Lower lobe of right lung (tissue), 2 donors: ENCODE measurements at regions not wholly inside any gene's neighbourhood (a gene's known extent, or its start where the extent isn't known, plus 50 kb on each side); places are given as distances from the start of the nearest gene placed in this dataset.

Source experiments
- ATAC-seq, 2 donors: fragments of 200-7000 bp; cut with Tn5 transposase; one replicate each; pipeline ENCODE4 v1.9.1; 2020 to 2022; ENCODE audit warnings: mild to moderate bottlenecking in 2 of 2, moderate library complexity in 2 of 2
- DNase-seq: peaks from one replicate; pipeline ENCODE4 v3.0.0-alpha.2; 2020
- H3K27ac ChIP-seq: fragments of 200-600 bp; one replicate; pipeline ENCODE4 v1.8.0; 2022
- H3K27me3 ChIP-seq: fragments of 200-600 bp; one replicate; pipeline ENCODE4 v1.8.0; 2022; ENCODE audit warnings: low read depth
- H3K36me3 ChIP-seq: fragments of 200-600 bp; one replicate; pipeline ENCODE4 v1.8.0; 2022; ENCODE audit warnings: mild to moderate bottlenecking
- H3K4me1 ChIP-seq: fragments of 200-600 bp; one replicate; pipeline ENCODE4 v1.8.0; 2022
- H3K4me3 ChIP-seq: fragments of 200-600 bp; one replicate; pipeline ENCODE4 v1.8.0; 2022; ENCODE audit warnings: mild to moderate bottlenecking
- H3K9me3 ChIP-seq: fragments of 200-600 bp; one replicate; pipeline ENCODE4 v1.8.0; 2022
- intact Hi-C: fragments of 100-400 bp; cut with DNase I; formaldehyde crosslinking; loops from one replicate; pipeline ENCODE4 v1.11.0; 2022
- TF ChIP-seq, protein P1 (sequence below): fragments of 200-600 bp; IDR thresholded peaks from one replicate; pipeline ENCODE4 v1.8.0; 2022; ENCODE audit warnings: antibody characterized with exemption, mild to moderate bottlenecking
- donor health status: DM: no; HTN: yes; CAD: no; lungs with severe emphysema.

DNA sequence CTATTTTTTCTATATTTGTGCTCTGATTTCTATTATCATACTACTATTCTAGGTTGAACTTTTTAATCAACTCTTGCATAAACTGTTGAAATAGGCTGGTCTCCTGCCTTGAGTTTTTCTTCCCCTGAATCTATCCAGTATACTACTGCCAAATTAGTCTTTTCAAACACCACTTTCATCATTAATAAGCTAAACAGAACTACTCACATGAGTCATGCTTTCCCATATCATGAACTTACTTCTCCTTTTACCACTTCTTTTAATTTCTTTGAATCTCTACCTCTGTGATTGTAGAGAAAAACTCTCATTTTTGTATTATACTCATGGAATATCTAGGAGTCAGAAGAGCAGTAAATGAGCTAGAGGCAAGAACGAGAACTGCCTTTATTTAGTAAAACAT lies 340.3 kb upstream of the PDE3A start:
- DNase-seq (no peak), ATAC-seq (no peak)
- Histone ChIP-seq H3K27ac (no peak overlapping the region), H3K27me3 (no peaks in the 10 kb centered on the region), H3K36me3 (no peaks in the 10 kb centered on the region), H3K9me3 (no peaks in the 10 kb centered on the region), H3K4me3 (no peak overlapping the region), H3K4me1 (peaks cover 6% of the 10 kb centered on the region)
- TF ChIP-seq, protein P1, sequence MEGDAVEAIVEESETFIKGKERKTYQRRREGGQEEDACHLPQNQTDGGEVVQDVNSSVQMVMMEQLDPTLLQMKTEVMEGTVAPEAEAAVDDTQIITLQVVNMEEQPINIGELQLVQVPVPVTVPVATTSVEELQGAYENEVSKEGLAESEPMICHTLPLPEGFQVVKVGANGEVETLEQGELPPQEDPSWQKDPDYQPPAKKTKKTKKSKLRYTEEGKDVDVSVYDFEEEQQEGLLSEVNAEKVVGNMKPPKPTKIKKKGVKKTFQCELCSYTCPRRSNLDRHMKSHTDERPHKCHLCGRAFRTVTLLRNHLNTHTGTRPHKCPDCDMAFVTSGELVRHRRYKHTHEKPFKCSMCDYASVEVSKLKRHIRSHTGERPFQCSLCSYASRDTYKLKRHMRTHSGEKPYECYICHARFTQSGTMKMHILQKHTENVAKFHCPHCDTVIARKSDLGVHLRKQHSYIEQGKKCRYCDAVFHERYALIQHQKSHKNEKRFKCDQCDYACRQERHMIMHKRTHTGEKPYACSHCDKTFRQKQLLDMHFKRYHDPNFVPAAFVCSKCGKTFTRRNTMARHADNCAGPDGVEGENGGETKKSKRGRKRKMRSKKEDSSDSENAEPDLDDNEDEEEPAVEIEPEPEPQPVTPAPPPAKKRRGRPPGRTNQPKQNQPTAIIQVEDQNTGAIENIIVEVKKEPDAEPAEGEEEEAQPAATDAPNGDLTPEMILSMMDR: no peak
- intact Hi-C loops: no loop called here

DNA sequence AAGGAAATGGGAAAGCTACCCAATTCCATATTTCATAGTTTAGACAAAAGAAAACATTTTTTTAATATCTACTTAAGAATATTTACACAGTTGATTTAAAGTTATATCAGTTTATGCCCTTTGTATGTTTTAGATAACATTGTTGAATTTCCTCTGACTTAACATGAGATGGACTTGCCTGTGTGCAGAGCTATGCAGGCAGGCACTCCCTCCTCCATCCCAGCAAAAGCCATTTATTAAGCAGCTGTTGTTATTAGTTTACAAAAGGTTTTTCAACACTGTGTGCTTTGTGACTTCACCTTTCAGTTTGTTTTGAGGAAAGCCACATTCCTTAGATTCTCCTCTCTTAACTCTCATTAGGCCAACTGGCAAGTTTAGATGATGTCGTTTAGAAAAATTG lies 337.5 kb upstream of the PDE3A start:
- Histone ChIP-seq H3K9me3 (no peaks in the 10 kb centered on the region), H3K36me3 (no peaks in the 10 kb centered on the region), H3K27me3 (no peaks in the 10 kb centered on the region), H3K4me1 (peaks cover 6% of the 10 kb centered on the region), H3K27ac (no peak overlapping the region), H3K4me3 (no peak overlapping the region)
- DNase-seq: no peak
- TF ChIP-seq, protein P1: no peak
- ATAC-seq: peak; percentile 51 to 80
- intact Hi-C loops: no loop called here

- H3K4me3 ChIP-seq: no peak overlapping the region
- DNase-seq (no peak), ATAC-seq (no peak)
- no peaks in the 10 kb centered on the region for H3K4me1 ChIP-seq
- H3K9me3 ChIP-seq: no peaks in the 10 kb centered on the region
- H3K27me3 ChIP-seq: no peaks in the 10 kb centered on the region
- TF ChIP-seq, protein P1: no peak
- H3K36me3 ChIP-seq: no peaks in the 10 kb centered on the region
- no peak overlapping the region for H3K27ac ChIP-seq
- intact Hi-C loops: no loop called here
These were observed 328.8 kb upstream of the PDE3A start for GRCh38 chr12:20039562-20039961.

- H3K27ac ChIP-seq: no peak overlapping the region
- H3K4me3 ChIP-seq: no peak overlapping the region
- TF ChIP-seq, protein P1: no peak
- no peaks in the 10 kb centered on the region for H3K27me3 ChIP-seq
- no peak for ATAC-seq
- no peaks in the 10 kb centered on the region for H3K9me3 ChIP-seq
- intact Hi-C loops: no loop called here
- no peaks in the 10 kb centered on the region for H3K36me3 ChIP-seq
- no peaks in the 10 kb centered on the region for H3K4me1 ChIP-seq
- DNase-seq: no peak
These were observed 328.2 kb upstream of the PDE3A start for GRCh38 chr12:20040184-20040583.

DNA sequence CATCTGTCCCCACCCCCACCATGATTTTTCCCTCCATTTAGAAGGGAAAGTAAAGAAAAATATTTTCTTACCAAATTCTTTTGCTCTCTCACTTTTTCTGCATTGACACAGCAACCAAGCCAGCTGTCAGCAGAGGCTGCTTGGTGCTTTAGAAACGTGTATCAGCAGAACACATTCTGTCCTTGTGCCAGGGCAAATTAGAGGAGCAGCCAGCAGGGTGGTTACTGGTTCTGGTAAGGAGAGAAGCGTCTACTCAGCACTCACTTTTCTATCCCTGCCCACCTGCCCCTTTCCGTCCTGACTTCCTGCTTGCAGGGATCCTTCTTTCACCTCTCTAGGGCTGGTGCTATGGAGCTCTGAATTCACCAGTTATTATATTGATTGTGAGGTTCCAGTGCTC lies 327.5 kb upstream of the PDE3A start:
- no peaks in the 10 kb centered on the region for H3K9me3 ChIP-seq
- intact Hi-C loops: no loop called here
- DNase-seq: no peak
- H3K36me3 ChIP-seq: no peaks in the 10 kb centered on the region
- H3K4me1 ChIP-seq: no peaks in the 10 kb centered on the region
- no peak overlapping the region for H3K27ac ChIP-seq
- ATAC-seq: no peak
- H3K4me3 ChIP-seq: no peak overlapping the region
- TF ChIP-seq, protein P1: no peak
- no peaks in the 10 kb centered on the region for H3K27me3 ChIP-seq

GRCh38 chr12:20044351-20044750 lies 324.0 kb upstream of the PDE3A start:
- ATAC-seq: no peak
- no peaks in the 10 kb centered on the region for H3K27me3 ChIP-seq
- TF ChIP-seq, protein P1: no peak
- no peak for DNase-seq
- H3K9me3 ChIP-seq: no peaks in the 10 kb centered on the region
- no peak overlapping the region for H3K4me3 ChIP-seq
- intact Hi-C loops: no loop called here
- H3K36me3 ChIP-seq: no peaks in the 10 kb centered on the region
- H3K4me1 ChIP-seq: no peaks in the 10 kb centered on the region
- H3K27ac ChIP-seq: no peak overlapping the region
